ENCODE measurements at regions not wholly inside any gene's neighbourhood (a gene's known extent, or its start where the extent isn't known, plus 50 kb on each side); places are given as distances from the start of the nearest gene placed in this dataset.

GRCh38 chr14:48731260-48731659 is 854.9 kb downstream of the RPS29 start:
- H3K4me2 ChIP-seq = no peak overlapping the region
- no peaks in the 10 kb centered on the region for H4K20me1 ChIP-seq (ENCODE audit: insufficient read depth)
- WGBS (ENCODE audit: low lambda C conversion rate) = 36% methylated on average over 2 of the region's 2 CpGs
- H3K79me2 ChIP-seq (ENCODE audit: insufficient read depth) = no peaks in the 10 kb centered on the region
- H3K27me3 ChIP-seq (ENCODE audit: insufficient read depth) = no peaks in the 10 kb centered on the region
- H3K9ac ChIP-seq = no peak overlapping the region
- DNase-seq = no peak
- no peak overlapping the region for H3K27ac ChIP-seq (ENCODE audit: low read depth in 2 of 2, low read length in 1 of 2)
- ChIA-PET POLR2A (no interaction called here), CTCF (no interaction called here)
- H3K36me3 ChIP-seq (replicated peaks in 1 of 2; ENCODE audit: control insufficient read depth in 1 of 2, insufficient read depth in 2 of 2, low read length in 1 of 2) = no peaks in the 10 kb centered on the region
- H3K4me1 ChIP-seq (ENCODE audit: control insufficient read depth in 1 of 2, insufficient read depth in 2 of 2, low read depth in 1 of 2, low read length in 1 of 2) = no peaks in the 10 kb centered on the region
- no peak overlapping the region for H2AFZ ChIP-seq (ENCODE audit: low read depth)
- no peaks in the 10 kb centered on the region for H3K9me2 ChIP-seq
- H3K4me3 ChIP-seq (ENCODE audit: low read depth in 2 of 2, low read length in 1 of 2) = no peak overlapping the region
- no peaks in the 10 kb centered on the region for H3F3A ChIP-seq (replicated peaks; ENCODE audit: insufficient read depth)
- TF ChIP-seq ELF1 (IDR thresholded peaks at IDR 0.05) (no peak), FOXM1 (IDR thresholded peaks at IDR 0.05; ENCODE audit: low read depth) (no peak), CTCF (IDR thresholded peaks at IDR 0.05) (no peak), CHD2 (IDR thresholded peaks at IDR 0.05; ENCODE audit: low read length, partially characterized antibody) (no peak)
- no peaks in the 10 kb centered on the region for H3K9me3 ChIP-seq

GRCh38 chr14:48726080-48726642 is 860.0 kb downstream of the RPS29 start:
- Histone ChIP-seq H2AFZ (ENCODE audit: low read depth) (no peak overlapping the region), H3K27me3 (ENCODE audit: insufficient read depth) (no peaks in the 10 kb centered on the region), H3K27ac (ENCODE audit: low read depth in 2 of 2, low read length in 1 of 2) (no peak overlapping the region), H3K4me2 (no peak overlapping the region), H3K9me3 (no peaks in the 10 kb centered on the region), H4K20me1 (ENCODE audit: insufficient read depth) (no peaks in the 10 kb centered on the region), H3F3A (replicated peaks; ENCODE audit: insufficient read depth) (no peaks in the 10 kb centered on the region), H3K9me2 (no peaks in the 10 kb centered on the region), H3K79me2 (ENCODE audit: insufficient read depth) (no peaks in the 10 kb centered on the region), H3K9ac (no peak overlapping the region), H3K4me3 (ENCODE audit: low read depth in 2 of 2, low read length in 1 of 2) (no peak overlapping the region), H3K36me3 (replicated peaks in 1 of 2; ENCODE audit: control insufficient read depth in 1 of 2, insufficient read depth in 2 of 2, low read length in 1 of 2) (no peaks in the 10 kb centered on the region), H3K4me1 (ENCODE audit: control insufficient read depth in 1 of 2, insufficient read depth in 2 of 2, low read depth in 1 of 2, low read length in 1 of 2) (peaks cover 0 to 5% of the 10 kb centered on the region in 2 experiments; a peak in 1 of 4 replicates)
- TF ChIP-seq GABPA (IDR thresholded peaks at IDR 0.05; ENCODE audit: low read depth) (no peak), TEAD4 (IDR thresholded peaks at IDR 0.05; ENCODE audit: borderline replicate concordance, insufficient read depth) (no peak), CTCF (IDR thresholded peaks at IDR 0.05) (no peak), FOXM1 (IDR thresholded peaks at IDR 0.05; ENCODE audit: low read depth) (no peak), NRF1 (IDR thresholded peaks at IDR 0.05; ENCODE audit: low read depth, low read length) (no peak), RFX5 (IDR thresholded peaks at IDR 0.05; ENCODE audit: low read length) (no peak), MXI1 (IDR thresholded peaks at IDR 0.05; ENCODE audit: low read depth, low read length) (no peak), TCF12 (IDR thresholded peaks at IDR 0.05) (no peak)
- POLR2A ChIA-PET = no interaction called here
- CTCF ChIA-PET = no interaction called here
- 57% methylated on average over 6 of the region's 6 CpGs for WGBS (ENCODE audit: low lambda C conversion rate)
- DNase-seq = no peak

All from SK-N-SH (cell line).